Parathyroid adenoma (tissue), 2 donors: ENCODE measurements at regions not wholly inside any gene's neighbourhood (a gene's known extent, or its start where the extent isn't known, plus 50 kb on each side); places are given as distances from the start of the nearest gene placed in this dataset.

Source experiments
- H2AFZ ChIP-seq: fragments of 300-600 bp; sonication (generic); one replicate; pipeline ENCODE4 v1.7.0; 2017; ENCODE audit warnings: antibody characterized with exemption, mild to moderate bottlenecking
- H3K27ac ChIP-seq: fragments of 300-600 bp; sonication (generic); one replicate; pipeline ENCODE4 v1.7.0; 2017
- H3K27me3 ChIP-seq: fragments of 300-600 bp; sonication (generic); one replicate; pipeline ENCODE4 v1.7.0; 2017; ENCODE audit warnings: low read length; ENCODE audit not compliant: control insufficient read depth, insufficient read depth
- H3K36me3 ChIP-seq: fragments of 300-600 bp; sonication (generic); one replicate; pipeline ENCODE4 v1.7.0; 2017; ENCODE audit warnings: low read length; ENCODE audit not compliant: control insufficient read depth, insufficient read depth
- H3K4me1 ChIP-seq: fragments of 300-600 bp; sonication (generic); one replicate; pipeline ENCODE4 v1.7.0; 2017; ENCODE audit warnings: control low read depth
- H3K4me2 ChIP-seq: fragments of 300-600 bp; sonication (generic); one replicate; pipeline ENCODE4 v1.7.0; 2017; ENCODE audit warnings: low read length
- H3K4me3 ChIP-seq: fragments of 300-600 bp; sonication (generic); one replicate; pipeline ENCODE4 v1.7.0; 2017; ENCODE audit warnings: low read depth, low read length
- H3K79me2 ChIP-seq: fragments of 300-600 bp; sonication (generic); one replicate; pipeline ENCODE4 v1.7.0; 2017; ENCODE audit warnings: control low read depth
- H3K9ac ChIP-seq: fragments of 300-600 bp; sonication (generic); one replicate; pipeline ENCODE4 v1.7.0; 2017; ENCODE audit warnings: mild to moderate bottlenecking
- H3K9me3 ChIP-seq: fragments of 300-600 bp; sonication (generic); one replicate; pipeline ENCODE4 v1.7.0; 2017; ENCODE audit warnings: low read length; ENCODE audit not compliant: control insufficient read depth
- CTCF ChIP-seq: fragments of 300-600 bp; sonication (generic); IDR thresholded peaks from one replicate; pipeline ENCODE4 v1.7.0; 2017; ENCODE audit warnings: antibody characterized with exemption, mild to moderate bottlenecking
- donor health status: primary hyperparathyroidism.

- no peak overlapping the region for H3K9ac ChIP-seq
Observed at GRCh38 chr3:194738254-194739093, 52.8 kb downstream of the FAM43A start.

GRCh38 chr3:194739498-194740284 is 54.0 kb downstream of the FAM43A start:
- no peak for TF ChIP-seq CTCF
- H3K9ac ChIP-seq, result no peak overlapping the region

More at GRCh38 chr3:194738254-194739093, 52.8 kb downstream of the FAM43A start:
- no peaks in the 10 kb centered on the region for H3K27me3 ChIP-seq
- H3K27ac ChIP-seq, result no peak overlapping the region
- no peak overlapping the region for H2AFZ ChIP-seq
- no peaks in the 10 kb centered on the region for H3K9me3 ChIP-seq
- H3K79me2 ChIP-seq, result no peaks in the 10 kb centered on the region
- H3K4me1 ChIP-seq, result no peaks in the 10 kb centered on the region
- H3K36me3 ChIP-seq, result no peaks in the 10 kb centered on the region
- no peak overlapping the region for H3K4me2 ChIP-seq
- no peak overlapping the region for H3K4me3 ChIP-seq
- no peak for TF ChIP-seq CTCF

GRCh38 chr3:194740859-194741491 is 55.3 kb downstream of the FAM43A start:
- Histone ChIP-seq H3K9me3 (no peaks in the 10 kb centered on the region), H3K9ac (no peak overlapping the region), H3K4me2 (no peak overlapping the region), H3K36me3 (no peaks in the 10 kb centered on the region), H3K27ac (no peak overlapping the region), H2AFZ (no peak overlapping the region), H3K4me1 (no peaks in the 10 kb centered on the region), H3K27me3 (no peaks in the 10 kb centered on the region), H3K4me3 (no peak overlapping the region), H3K79me2 (no peaks in the 10 kb centered on the region)
- no peak for TF ChIP-seq CTCF

More at GRCh38 chr3:194739498-194740284, 54.0 kb downstream of the FAM43A start:
- Histone ChIP-seq H3K27ac (no peak overlapping the region), H2AFZ (no peak overlapping the region), H3K79me2 (no peaks in the 10 kb centered on the region), H3K9me3 (no peaks in the 10 kb centered on the region), H3K4me3 (no peak overlapping the region), H3K4me2 (no peak overlapping the region), H3K36me3 (no peaks in the 10 kb centered on the region), H3K27me3 (no peaks in the 10 kb centered on the region), H3K4me1 (no peaks in the 10 kb centered on the region)

GRCh38 chr3:194741916-194742315 is 56.2 kb downstream of the FAM43A start:
- no peaks in the 10 kb centered on the region for H3K79me2 ChIP-seq
- H3K4me3 ChIP-seq, result no peak overlapping the region
- no peak overlapping the region for H2AFZ ChIP-seq
- TF ChIP-seq CTCF, result no peak
- no peaks in the 10 kb centered on the region for H3K36me3 ChIP-seq
- H3K27me3 ChIP-seq, result no peaks in the 10 kb centered on the region
- no peak overlapping the region for H3K9ac ChIP-seq
- H3K27ac ChIP-seq, result no peak overlapping the region
- H3K9me3 ChIP-seq, result no peaks in the 10 kb centered on the region
- H3K4me2 ChIP-seq, result no peak overlapping the region
- H3K4me1 ChIP-seq, result no peaks in the 10 kb centered on the region
